Cardiac muscle cell (in vitro differentiated cells and primary cell): ENCODE measurements at regions not wholly inside any gene's neighbourhood (a gene's known extent, or its start where the extent isn't known, plus 50 kb on each side); places are given as distances from the start of the nearest gene placed in this dataset.
A peak's percentile ranks its signal among the peaks of the same experiment; 100 is the strongest.

Source experiments
- DNase-seq, 2 donors: peaks; one replicate each; pipeline versions ENCODE4 v3.0.0 to v3.0.0-alpha.2; 2010 to 2017; ENCODE audit warnings: low read depth in 1 of 2, low spot score in 1 of 2
- H3K27ac ChIP-seq: fragments of 200-600 bp; sonication (generic); 2 replicates; pipeline ENCODE4 v1.5.1; 2016
- H3K27me3 ChIP-seq: fragments of 200-600 bp; sonication (generic); 2 replicates; pipeline ENCODE4 v1.6.0; 2016; ENCODE audit warnings: control low read depth
- H3K36me3 ChIP-seq: fragments of 200-600 bp; sonication (generic); 2 replicates; pipeline ENCODE4 v1.5.1; 2016; ENCODE audit warnings: control low read depth
- H3K4me1 ChIP-seq: fragments of 200-600 bp; sonication (generic); 2 replicates; pipeline ENCODE4 v1.8.1; 2017; ENCODE audit warnings: low read depth, mild to moderate bottlenecking, mixed run types
- H3K4me3 ChIP-seq: fragments of 200-600 bp; sonication (generic); 2 replicates; pipeline ENCODE4 v1.5.1; 2016; ENCODE audit warnings: mild to moderate bottlenecking
- H3K9me3 ChIP-seq: fragments of 200-600 bp; sonication (generic); 2 replicates; pipeline ENCODE4 v1.5.1; 2017; ENCODE audit warnings: low read depth, mild to moderate bottlenecking, control low read depth
- CTCF ChIP-seq: IDR thresholded peaks from 2 replicates; pipeline ENCODE4 v1.5.1; 2012; ENCODE audit warnings: low read depth, mild to moderate bottlenecking, low read length

- H3K9me3 ChIP-seq, result no peaks in the 10 kb centered on the region
- no peak for DNase-seq
- H3K27ac ChIP-seq, result no peak overlapping the region
- no peaks in the 10 kb centered on the region for H3K4me1 ChIP-seq
- H3K4me3 ChIP-seq, result no peak overlapping the region
- no peak for TF ChIP-seq CTCF
- no peaks in the 10 kb centered on the region for H3K27me3 ChIP-seq
- no peaks in the 10 kb centered on the region for H3K36me3 ChIP-seq
Measured at GRCh38 chr7:46507560-46507959, 586.5 kb upstream of the IGFBP3 start.

- Histone ChIP-seq H3K4me3 (no peak overlapping the region), H3K27me3 (no peaks in the 10 kb centered on the region), H3K36me3 (no peaks in the 10 kb centered on the region), H3K9me3 (no peaks in the 10 kb centered on the region), H3K4me1 (no peaks in the 10 kb centered on the region), H3K27ac (no peak overlapping the region)
- DNase-seq, result no peak
- no peak for TF ChIP-seq CTCF
Measured at GRCh38 chr7:46494441-46494840, 573.4 kb upstream of the IGFBP3 start.

GRCh38 chr7:46494028-46494427, 573.0 kb upstream of the IGFBP3 start:
- peak in 1 of 2 donors; percentile 43 for DNase-seq
- Histone ChIP-seq H3K27me3 (no peaks in the 10 kb centered on the region), H3K36me3 (no peaks in the 10 kb centered on the region), H3K27ac (no peak overlapping the region), H3K9me3 (no peaks in the 10 kb centered on the region), H3K4me1 (no peaks in the 10 kb centered on the region), H3K4me3 (no peak overlapping the region)
- no peak for TF ChIP-seq CTCF

GRCh38 chr7:46493196-46493595, 572.1 kb upstream of the IGFBP3 start:
- no peaks in the 10 kb centered on the region for H3K36me3 ChIP-seq
- no peak overlapping the region for H3K4me3 ChIP-seq
- TF ChIP-seq CTCF, result no peak
- no peaks in the 10 kb centered on the region for H3K9me3 ChIP-seq
- H3K27ac ChIP-seq, result no peak overlapping the region
- no peaks in the 10 kb centered on the region for H3K4me1 ChIP-seq
- no peaks in the 10 kb centered on the region for H3K27me3 ChIP-seq
- DNase-seq, result no peak

- Histone ChIP-seq H3K4me1 (no peaks in the 10 kb centered on the region), H3K9me3 (no peaks in the 10 kb centered on the region), H3K4me3 (no peak overlapping the region), H3K27me3 (no peaks in the 10 kb centered on the region), H3K36me3 (no peaks in the 10 kb centered on the region), H3K27ac (no peak overlapping the region)
- TF ChIP-seq CTCF, result no peak
- DNase-seq, result no peak
Measured at GRCh38 chr7:46492466-46492865, 571.4 kb upstream of the IGFBP3 start.

- no peaks in the 10 kb centered on the region for H3K9me3 ChIP-seq
- no peak for TF ChIP-seq CTCF
- H3K27me3 ChIP-seq, result no peaks in the 10 kb centered on the region
- H3K36me3 ChIP-seq, result no peaks in the 10 kb centered on the region
- no peak overlapping the region for H3K27ac ChIP-seq
- H3K4me1 ChIP-seq, result no peaks in the 10 kb centered on the region
- no peak overlapping the region for H3K4me3 ChIP-seq
- DNase-seq, result no peak
Measured at GRCh38 chr7:46490406-46490805, 569.3 kb upstream of the IGFBP3 start.
